ENCODE measurements at regions not wholly inside any gene's neighbourhood (a gene's known extent, or its start where the extent isn't known, plus 50 kb on each side); places are given as distances from the start of the nearest gene placed in this dataset.

DNA sequence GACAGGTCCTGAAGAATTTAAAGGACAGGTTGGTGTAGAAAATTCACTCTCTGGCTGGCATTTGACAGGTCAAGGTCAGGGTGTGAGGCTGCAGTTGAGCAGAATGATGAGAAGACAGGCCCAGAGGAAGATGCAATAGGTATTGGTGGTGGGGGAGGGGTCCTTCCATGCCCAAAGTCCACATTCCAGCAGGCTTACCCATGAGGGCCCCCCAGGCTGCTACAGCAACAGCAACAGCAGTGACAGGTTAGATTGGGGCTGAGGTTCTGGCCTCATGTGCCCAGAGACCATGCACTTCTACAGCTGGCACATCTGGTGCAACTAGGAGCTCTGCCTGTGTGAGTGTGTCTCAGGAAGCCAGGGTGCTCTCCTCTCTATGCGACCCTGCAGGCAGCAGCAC lies 223.5 kb upstream of the GHITM start:
- H3K27ac ChIP-seq (ENCODE audit: low read depth, low read length), result no peak overlapping the region
- H3K4me3 ChIP-seq (ENCODE audit: low read depth, low read length), result no peak overlapping the region
- H3K9ac ChIP-seq (ENCODE audit: low read length), result no peak overlapping the region
- H3K4me1 ChIP-seq (ENCODE audit: control insufficient read depth, insufficient read depth, low read length), result peaks cover 7% of the 10 kb centered on the region; the same call in 1 of the 2 replicates
- H3K9me3 ChIP-seq (ENCODE audit: control insufficient read depth, insufficient read depth, low read depth, low read length), result no peaks in the 10 kb centered on the region
- H3K27me3 ChIP-seq (ENCODE audit: control insufficient read depth, insufficient read depth, low read length), result no peaks in the 10 kb centered on the region; the same call in 1 of the 2 replicates
- H3K36me3 ChIP-seq (ENCODE audit: control insufficient read depth, insufficient read depth, low read length), result no peaks in the 10 kb centered on the region

- Histone ChIP-seq H3K4me1 (ENCODE audit: control insufficient read depth, insufficient read depth, low read length) (peaks cover 7% of the 10 kb centered on the region; the same call in 1 of the 2 replicates), H3K27me3 (ENCODE audit: control insufficient read depth, insufficient read depth, low read length) (no peaks in the 10 kb centered on the region; the same call in 1 of the 2 replicates), H3K36me3 (ENCODE audit: control insufficient read depth, insufficient read depth, low read length) (no peaks in the 10 kb centered on the region), H3K9ac (ENCODE audit: low read length) (no peak overlapping the region), H3K4me3 (ENCODE audit: low read depth, low read length) (no peak overlapping the region), H3K9me3 (ENCODE audit: control insufficient read depth, insufficient read depth, low read depth, low read length) (no peaks in the 10 kb centered on the region), H3K27ac (ENCODE audit: low read depth, low read length) (no peak overlapping the region)
Observed at GRCh38 chr10:83917537-83918506, 221.5 kb upstream of the GHITM start.

GRCh38 chr10:83919187-83919586 lies 220.1 kb upstream of the GHITM start:
- no peak overlapping the region for H3K27ac ChIP-seq (ENCODE audit: low read depth, low read length)
- H3K27me3 ChIP-seq (ENCODE audit: control insufficient read depth, insufficient read depth, low read length), result no peaks in the 10 kb centered on the region; the same call in 1 of the 2 replicates
- no peaks in the 10 kb centered on the region for H3K9me3 ChIP-seq (ENCODE audit: control insufficient read depth, insufficient read depth, low read depth, low read length)
- peaks cover 7% of the 10 kb centered on the region; the same call in 1 of the 2 replicates for H3K4me1 ChIP-seq (ENCODE audit: control insufficient read depth, insufficient read depth, low read length)
- H3K36me3 ChIP-seq (ENCODE audit: control insufficient read depth, insufficient read depth, low read length), result no peaks in the 10 kb centered on the region
- no peak overlapping the region for H3K9ac ChIP-seq (ENCODE audit: low read length)
- H3K4me3 ChIP-seq (ENCODE audit: low read depth, low read length), result no peak overlapping the region

- Histone ChIP-seq H3K9me3 (ENCODE audit: control insufficient read depth, insufficient read depth, low read depth, low read length) (no peaks in the 10 kb centered on the region), H3K27me3 (ENCODE audit: control insufficient read depth, insufficient read depth, low read length) (no peaks in the 10 kb centered on the region; the same call in 1 of the 2 replicates), H3K36me3 (ENCODE audit: control insufficient read depth, insufficient read depth, low read length) (no peaks in the 10 kb centered on the region), H3K27ac (ENCODE audit: low read depth, low read length) (no peak overlapping the region), H3K4me3 (ENCODE audit: low read depth, low read length) (no peak overlapping the region), H3K9ac (ENCODE audit: low read length) (no peak overlapping the region), H3K4me1 (ENCODE audit: control insufficient read depth, insufficient read depth, low read length) (peaks cover 13% of the 10 kb centered on the region; the same call in 1 of the 2 replicates)
Observed at GRCh38 chr10:83921984-83922860, 217.1 kb upstream of the GHITM start.

- no peaks in the 10 kb centered on the region for H3K36me3 ChIP-seq (ENCODE audit: control insufficient read depth, insufficient read depth, low read length)
- H3K4me1 ChIP-seq (ENCODE audit: control insufficient read depth, insufficient read depth, low read length), result peaks cover 17% of the 10 kb centered on the region
- H3K27ac ChIP-seq (ENCODE audit: low read depth, low read length), result no peak overlapping the region
- H3K27me3 ChIP-seq (ENCODE audit: control insufficient read depth, insufficient read depth, low read length), result peaks cover 2% of the 10 kb centered on the region; the same call in 1 of the 2 replicates
- no peaks in the 10 kb centered on the region for H3K9me3 ChIP-seq (ENCODE audit: control insufficient read depth, insufficient read depth, low read depth, low read length)
- no peak overlapping the region for H3K4me3 ChIP-seq (ENCODE audit: low read depth, low read length)
- no peak overlapping the region for H3K9ac ChIP-seq (ENCODE audit: low read length)
Observed at GRCh38 chr10:83925133-83925532, 214.2 kb upstream of the GHITM start.

DNA sequence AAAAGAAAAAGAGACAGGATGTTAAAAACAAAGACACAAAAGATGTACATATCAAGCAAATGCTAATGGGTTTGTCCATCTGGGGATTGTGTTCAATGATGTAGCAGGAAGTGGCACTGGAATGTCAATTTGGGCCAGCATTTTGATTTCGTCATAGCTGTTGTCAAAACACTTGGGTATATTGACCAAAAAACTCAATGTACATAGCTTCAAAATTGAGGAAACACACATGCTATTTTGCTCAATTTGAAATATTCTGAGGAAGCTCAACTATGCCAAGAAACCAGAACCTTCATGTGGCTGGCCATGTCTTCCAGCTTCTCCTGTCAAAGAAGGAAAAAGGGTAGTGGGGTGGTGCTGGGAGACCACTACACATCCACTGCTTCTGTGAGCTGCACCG lies 212.7 kb upstream of the GHITM start:
- peaks cover 19% of the 10 kb centered on the region for H3K4me1 ChIP-seq (ENCODE audit: control insufficient read depth, insufficient read depth, low read length)

GRCh38 chr10:83927166-83927565 lies 212.1 kb upstream of the GHITM start:
- Histone ChIP-seq H3K36me3 (ENCODE audit: control insufficient read depth, insufficient read depth, low read length) (no peaks in the 10 kb centered on the region), H3K4me1 (ENCODE audit: control insufficient read depth, insufficient read depth, low read length) (peaks cover 25% of the 10 kb centered on the region), H3K27ac (ENCODE audit: low read depth, low read length) (no peak overlapping the region), H3K9ac (ENCODE audit: low read length) (no peak overlapping the region), H3K4me3 (ENCODE audit: low read depth, low read length) (no peak overlapping the region), H3K27me3 (ENCODE audit: control insufficient read depth, insufficient read depth, low read length) (peaks cover 2% of the 10 kb centered on the region; the same call in 1 of the 2 replicates), H3K9me3 (ENCODE audit: control insufficient read depth, insufficient read depth, low read depth, low read length) (no peaks in the 10 kb centered on the region)

More for the DNA sequence above, 212.7 kb upstream of the GHITM start:
- Histone ChIP-seq H3K4me3 (ENCODE audit: low read depth, low read length) (no peak overlapping the region), H3K27ac (ENCODE audit: low read depth, low read length) (no peak overlapping the region), H3K36me3 (ENCODE audit: control insufficient read depth, insufficient read depth, low read length) (no peaks in the 10 kb centered on the region), H3K9ac (ENCODE audit: low read length) (no peak overlapping the region), H3K27me3 (ENCODE audit: control insufficient read depth, insufficient read depth, low read length) (peaks cover 2% of the 10 kb centered on the region; the same call in 1 of the 2 replicates), H3K9me3 (ENCODE audit: control insufficient read depth, insufficient read depth, low read depth, low read length) (no peaks in the 10 kb centered on the region)

GRCh38 chr10:83929399-83929798 lies 209.9 kb upstream of the GHITM start:
- no peak overlapping the region for H3K27ac ChIP-seq (ENCODE audit: low read depth, low read length)
- H3K27me3 ChIP-seq (ENCODE audit: control insufficient read depth, insufficient read depth, low read length), result 0 out of 2 replicates have a peak, but pooled peaks cover 2% of the 10 kb centered on the region
- no peak overlapping the region for H3K9ac ChIP-seq (ENCODE audit: low read length)
- H3K4me1 ChIP-seq (ENCODE audit: control insufficient read depth, insufficient read depth, low read length), result peaks cover 25% of the 10 kb centered on the region
- no peaks in the 10 kb centered on the region for H3K9me3 ChIP-seq (ENCODE audit: control insufficient read depth, insufficient read depth, low read depth, low read length)
- no peaks in the 10 kb centered on the region for H3K36me3 ChIP-seq (ENCODE audit: control insufficient read depth, insufficient read depth, low read length)
- H3K4me3 ChIP-seq (ENCODE audit: low read depth, low read length), result no peak overlapping the region

GRCh38 chr10:83931669-83932068 lies 207.6 kb upstream of the GHITM start:
- H3K27me3 ChIP-seq (ENCODE audit: control insufficient read depth, insufficient read depth, low read length), result 0 out of 2 replicates have a peak, but pooled peaks cover 2% of the 10 kb centered on the region
- no peaks in the 10 kb centered on the region for H3K9me3 ChIP-seq (ENCODE audit: control insufficient read depth, insufficient read depth, low read depth, low read length)
- H3K9ac ChIP-seq (ENCODE audit: low read length), result no peak overlapping the region
- no peak overlapping the region for H3K4me3 ChIP-seq (ENCODE audit: low read depth, low read length)
- H3K4me1 ChIP-seq (ENCODE audit: control insufficient read depth, insufficient read depth, low read length), result peaks cover 14% of the 10 kb centered on the region
- no peaks in the 10 kb centered on the region for H3K36me3 ChIP-seq (ENCODE audit: control insufficient read depth, insufficient read depth, low read length)
- H3K27ac ChIP-seq (ENCODE audit: low read depth, low read length), result no peak overlapping the region

GRCh38 chr10:83932245-83932644 lies 207.1 kb upstream of the GHITM start:
- H3K9me3 ChIP-seq (ENCODE audit: control insufficient read depth, insufficient read depth, low read depth, low read length), result no peaks in the 10 kb centered on the region
- H3K36me3 ChIP-seq (ENCODE audit: control insufficient read depth, insufficient read depth, low read length), result no peaks in the 10 kb centered on the region
- H3K27ac ChIP-seq (ENCODE audit: low read depth, low read length), result no peak overlapping the region
- H3K27me3 ChIP-seq (ENCODE audit: control insufficient read depth, insufficient read depth, low read length), result 0 out of 2 replicates have a peak, but pooled peaks cover 2% of the 10 kb centered on the region
- H3K9ac ChIP-seq (ENCODE audit: low read length), result no peak overlapping the region
- H3K4me3 ChIP-seq (ENCODE audit: low read depth, low read length), result no peak overlapping the region
- peaks cover 14% of the 10 kb centered on the region for H3K4me1 ChIP-seq (ENCODE audit: control insufficient read depth, insufficient read depth, low read length)

Data from HUES6 (cell line).